ENCODE measurements at regions not wholly inside any gene's neighbourhood (a gene's known extent, or its start where the extent isn't known, plus 50 kb on each side); places are given as distances from the start of the nearest gene placed in this dataset.

DNA sequence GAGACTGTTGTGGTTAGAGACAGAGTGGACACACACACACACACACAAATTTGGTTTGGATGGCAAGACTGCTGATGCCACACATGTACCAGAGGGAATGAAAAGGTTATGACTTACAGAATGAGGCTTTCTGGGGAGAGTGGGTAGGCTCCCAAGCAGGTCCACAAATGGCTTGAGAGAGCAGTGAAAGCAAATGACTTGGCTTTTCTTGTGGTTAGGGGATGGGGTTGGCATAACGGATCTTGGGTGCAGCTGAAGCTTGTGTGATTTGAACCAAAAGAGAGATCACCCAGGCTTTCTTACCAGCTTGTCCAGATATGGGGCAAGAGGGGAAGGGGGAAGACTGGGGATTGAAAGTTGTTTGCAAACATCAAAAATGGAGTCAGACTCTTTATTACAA, 73.9 kb upstream of the OLIG3 start:
- intact Hi-C loops (cut with micrococcal nuclease; ENCODE audit: unreplicated experiment), result no loop called here
- in situ Hi-C loops (cut with HindIII; ENCODE audit: low pct_unique_long_range_greater_than_20kb, low sequenced_read_pairs), result no loop called here
- H3K4me1 ChIP-seq (ENCODE audit: control insufficient read depth, insufficient read depth, low read length), result no peaks in the 10 kb centered on the region
- ATAC-seq, result no peak
- ChIA-PET CTCF (no interaction called here), POLR2A (no interaction called here)
- DNase-seq (ENCODE audit: low read depth, low spot score), result no peak
- H3K4me3 ChIP-seq (ENCODE audit: low read depth in 2 of 2, low read length in 2 of 2), result no peak overlapping the region
- no TSS peak for BruUV-seq (replicated peaks)
- H3K9me3 ChIP-seq (ENCODE audit: control insufficient read depth, insufficient read depth, low read depth, low read length), result no peaks in the 10 kb centered on the region
- TF ChIP-seq CTCF (IDR thresholded peaks at IDR 0.05), result no peak
- TF ChIP-seq TCF7L2 (IDR thresholded peaks at IDR 0.05; ENCODE audit: low read depth, low read length), result no peak
- no peak for TF ChIP-seq SIN3A (IDR thresholded peaks at IDR 0.05; ENCODE audit: borderline replicate concordance, insufficient read depth, low read depth, low read length)
- TF ChIP-seq REST (IDR thresholded peaks at IDR 0.05; ENCODE audit: insufficient read depth in 1 of 2, low read depth in 2 of 2, low read length in 1 of 2), result no peak
- TF ChIP-seq POLR2AphosphoS5 (IDR thresholded peaks at IDR 0.05; ENCODE audit: low read depth, low read length), result no peak
- H3K27ac ChIP-seq (ENCODE audit: low read length), result no peak overlapping the region
- no peaks in the 10 kb centered on the region for H3K36me3 ChIP-seq (ENCODE audit: control insufficient read depth, insufficient read depth, low read length)
- peaks cover 7% of the 10 kb centered on the region for H3K27me3 ChIP-seq (ENCODE audit: control insufficient read depth, insufficient read depth, low read length)

GRCh38 chr6:137570393-137570792, 76.2 kb upstream of the OLIG3 start:
- TF ChIP-seq POLR2AphosphoS5 (IDR thresholded peaks at IDR 0.05; ENCODE audit: low read depth, low read length) (no peak), REST (IDR thresholded peaks at IDR 0.05; ENCODE audit: insufficient read depth in 1 of 2, low read depth in 2 of 2, low read length in 1 of 2) (no peak), CTCF (IDR thresholded peaks at IDR 0.05) (no peak), SIN3A (IDR thresholded peaks at IDR 0.05; ENCODE audit: borderline replicate concordance, insufficient read depth, low read depth, low read length) (no peak), TCF7L2 (IDR thresholded peaks at IDR 0.05; ENCODE audit: low read depth, low read length) (no peak)
- intact Hi-C loops (cut with micrococcal nuclease; ENCODE audit: unreplicated experiment) (no loop called here), in situ Hi-C loops (cut with HindIII; ENCODE audit: low pct_unique_long_range_greater_than_20kb, low sequenced_read_pairs) (no loop called here)
- no TSS peak for BruUV-seq (replicated peaks)
- H3K27me3 ChIP-seq (ENCODE audit: control insufficient read depth, insufficient read depth, low read length), result peaks cover 8% of the 10 kb centered on the region
- no peaks in the 10 kb centered on the region for H3K9me3 ChIP-seq (ENCODE audit: control insufficient read depth, insufficient read depth, low read depth, low read length)
- ChIA-PET CTCF (no interaction called here), POLR2A (no interaction called here)
- no peak for ATAC-seq
- no peaks in the 10 kb centered on the region for H3K36me3 ChIP-seq (ENCODE audit: control insufficient read depth, insufficient read depth, low read length)
- DNase-seq (ENCODE audit: low read depth, low spot score), result no peak
- no peak overlapping the region for H3K4me3 ChIP-seq (ENCODE audit: low read depth in 2 of 2, low read length in 2 of 2)
- H3K27ac ChIP-seq (ENCODE audit: low read length), result no peak overlapping the region
- H3K4me1 ChIP-seq (ENCODE audit: control insufficient read depth, insufficient read depth, low read length), result no peaks in the 10 kb centered on the region

Data from Panc1 (cell line).